ENCODE measurements at regions not wholly inside any gene's neighbourhood (a gene's known extent, or its start where the extent isn't known, plus 50 kb on each side); places are given as distances from the start of the nearest gene placed in this dataset.
"Not testable (repeated sequence)": the region's sequence is repeated elsewhere in the genome, so short reads cannot be mapped to it uniquely, and the experiment has no call there.

DNA sequence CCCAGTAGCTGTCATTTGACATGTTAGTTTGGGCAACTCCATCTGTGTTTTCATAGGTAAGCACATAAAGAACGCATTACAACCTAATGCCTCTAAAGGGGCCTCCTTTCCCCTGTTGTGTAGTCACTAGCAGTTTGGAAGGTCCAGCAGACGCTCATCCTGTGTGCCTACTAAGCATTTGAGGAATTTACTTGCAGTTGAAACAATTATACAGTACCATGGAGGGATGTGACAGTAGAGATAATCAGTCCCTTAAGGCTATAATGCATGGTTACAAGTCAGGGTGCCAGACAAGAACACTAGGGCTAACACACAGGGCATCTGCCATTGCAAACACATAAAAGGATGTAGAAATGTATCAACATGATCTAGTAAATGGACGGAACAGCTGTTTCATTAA, 138.3 kb downstream of the PCDH10 start:
- DNase-seq (ENCODE audit: extremely low spot score in 2 of 2) = no peak
- no peak overlapping the region for H3K27ac ChIP-seq
- H3K4me3 ChIP-seq = no peak overlapping the region
- H3K9me3 ChIP-seq = no peaks in the 10 kb centered on the region
- TF ChIP-seq POLR2A (IDR thresholded peaks at IDR 0.05) (no peak), POLR2AphosphoS5 (IDR thresholded peaks at IDR 0.05; ENCODE audit: insufficient read depth in 1 of 2, low read depth in 1 of 2) (no peak)
- H3K4me1 ChIP-seq = no peaks in the 10 kb centered on the region
- no peaks in the 10 kb centered on the region for H3K27me3 ChIP-seq
- no peaks in the 10 kb centered on the region for H3K36me3 ChIP-seq
- intact Hi-C loops (cut with DNase I) = no loop called here

- TF ChIP-seq POLR2A (IDR thresholded peaks at IDR 0.05) = no peak
- TF ChIP-seq, protein P1, sequence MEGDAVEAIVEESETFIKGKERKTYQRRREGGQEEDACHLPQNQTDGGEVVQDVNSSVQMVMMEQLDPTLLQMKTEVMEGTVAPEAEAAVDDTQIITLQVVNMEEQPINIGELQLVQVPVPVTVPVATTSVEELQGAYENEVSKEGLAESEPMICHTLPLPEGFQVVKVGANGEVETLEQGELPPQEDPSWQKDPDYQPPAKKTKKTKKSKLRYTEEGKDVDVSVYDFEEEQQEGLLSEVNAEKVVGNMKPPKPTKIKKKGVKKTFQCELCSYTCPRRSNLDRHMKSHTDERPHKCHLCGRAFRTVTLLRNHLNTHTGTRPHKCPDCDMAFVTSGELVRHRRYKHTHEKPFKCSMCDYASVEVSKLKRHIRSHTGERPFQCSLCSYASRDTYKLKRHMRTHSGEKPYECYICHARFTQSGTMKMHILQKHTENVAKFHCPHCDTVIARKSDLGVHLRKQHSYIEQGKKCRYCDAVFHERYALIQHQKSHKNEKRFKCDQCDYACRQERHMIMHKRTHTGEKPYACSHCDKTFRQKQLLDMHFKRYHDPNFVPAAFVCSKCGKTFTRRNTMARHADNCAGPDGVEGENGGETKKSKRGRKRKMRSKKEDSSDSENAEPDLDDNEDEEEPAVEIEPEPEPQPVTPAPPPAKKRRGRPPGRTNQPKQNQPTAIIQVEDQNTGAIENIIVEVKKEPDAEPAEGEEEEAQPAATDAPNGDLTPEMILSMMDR (IDR thresholded peaks at IDR 0.05) = no peak
- TF ChIP-seq POLR2AphosphoS5 (IDR thresholded peaks at IDR 0.05; ENCODE audit: insufficient read depth in 1 of 2, low read depth in 1 of 2) = no peak
- intact Hi-C loops (cut with DNase I) = no loop called here
These were observed 129.5 kb downstream of the PCDH10 start for GRCh38 chr4:133278591-133278990.

GRCh38 chr4:133277940-133278339, 128.8 kb downstream of the PCDH10 start:
- intact Hi-C loops (cut with DNase I); DNase-seq (ENCODE audit: extremely low spot score in 2 of 2): not testable (repeated sequence)

More at GRCh38 chr4:133278591-133278990, 129.5 kb downstream of the PCDH10 start:
- Histone ChIP-seq H3K36me3 (no peaks in the 10 kb centered on the region), H3K9me3 (no peaks in the 10 kb centered on the region), H3K27me3 (no peaks in the 10 kb centered on the region), H3K4me3 (no peak overlapping the region), H3K4me1 (no peaks in the 10 kb centered on the region), H3K27ac (no peak overlapping the region)
- DNase-seq (ENCODE audit: extremely low spot score in 2 of 2) = no peak

GRCh38 chr4:133275246-133275645, 126.2 kb downstream of the PCDH10 start:
- Histone ChIP-seq H3K27ac (no peak overlapping the region), H3K27me3 (no peaks in the 10 kb centered on the region), H3K9me3 (no peaks in the 10 kb centered on the region), H3K4me3 (no peak overlapping the region), H3K36me3 (no peaks in the 10 kb centered on the region), H3K4me1 (no peaks in the 10 kb centered on the region)
- TF ChIP-seq, protein P1 (IDR thresholded peaks at IDR 0.05) = no peak
- TF ChIP-seq POLR2A (IDR thresholded peaks at IDR 0.05) (no peak), POLR2AphosphoS5 (IDR thresholded peaks at IDR 0.05; ENCODE audit: insufficient read depth in 1 of 2, low read depth in 1 of 2) (no peak)
- intact Hi-C loops (cut with DNase I) = no loop called here
- no peak for DNase-seq (ENCODE audit: extremely low spot score in 2 of 2)

More at GRCh38 chr4:133277940-133278339, 128.8 kb downstream of the PCDH10 start:
- H3K9me3 ChIP-seq, H3K4me3 ChIP-seq, H3K27me3 ChIP-seq, H3K36me3 ChIP-seq, H3K27ac ChIP-seq, H3K4me1 ChIP-seq: not testable (repeated sequence)

DNA sequence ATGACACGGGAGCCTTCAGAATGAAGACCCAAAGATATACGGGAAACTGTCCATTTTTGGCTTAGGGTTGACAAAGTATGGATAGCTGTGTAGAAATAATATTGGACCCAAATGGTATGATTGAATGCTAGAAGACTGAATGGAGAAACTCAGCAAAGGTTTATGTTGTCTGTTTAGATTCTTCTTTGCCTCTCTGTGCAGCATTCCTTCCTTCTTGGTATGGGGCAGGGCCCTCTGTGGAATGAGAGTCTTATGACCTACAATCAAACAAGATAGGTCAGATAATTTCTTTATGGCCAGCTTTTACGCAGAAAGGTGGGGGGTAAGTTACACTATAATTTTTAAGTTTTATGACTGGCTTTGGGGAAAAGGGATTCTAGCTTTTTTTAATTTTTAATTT, 124.3 kb downstream of the PCDH10 start:
- TF ChIP-seq POLR2AphosphoS5 (IDR thresholded peaks at IDR 0.05; ENCODE audit: insufficient read depth in 1 of 2, low read depth in 1 of 2) = no peak
- TF ChIP-seq, protein P1 (IDR thresholded peaks at IDR 0.05) = no peak
- TF ChIP-seq POLR2A (IDR thresholded peaks at IDR 0.05) = no peak
- Histone ChIP-seq H3K4me3 (no peak overlapping the region), H3K36me3 (no peaks in the 10 kb centered on the region), H3K27me3 (no peaks in the 10 kb centered on the region), H3K9me3 (no peaks in the 10 kb centered on the region), H3K27ac (no peak overlapping the region), H3K4me1 (no peaks in the 10 kb centered on the region)
- no peak for DNase-seq (ENCODE audit: extremely low spot score in 2 of 2)
- intact Hi-C loops (cut with DNase I) = no loop called here

- Histone ChIP-seq H3K4me1 (no peaks in the 10 kb centered on the region), H3K27me3 (no peaks in the 10 kb centered on the region), H3K36me3 (no peaks in the 10 kb centered on the region), H3K9me3 (no peaks in the 10 kb centered on the region), H3K4me3 (no peak overlapping the region), H3K27ac (no peak overlapping the region)
- intact Hi-C loops (cut with DNase I) = no loop called here
- no peak for DNase-seq (ENCODE audit: extremely low spot score in 2 of 2)
- TF ChIP-seq, protein P1 (IDR thresholded peaks at IDR 0.05) = no peak
- TF ChIP-seq POLR2A (IDR thresholded peaks at IDR 0.05) (no peak), POLR2AphosphoS5 (IDR thresholded peaks at IDR 0.05; ENCODE audit: insufficient read depth in 1 of 2, low read depth in 1 of 2) (no peak)
These were observed 121.0 kb downstream of the PCDH10 start for GRCh38 chr4:133270021-133270570.
